WTC11 (cell line): ENCODE measurements at regions not wholly inside any gene's neighbourhood (a gene's known extent, or its start where the extent isn't known, plus 50 kb on each side); places are given as distances from the start of the nearest gene placed in this dataset.

Experiments used
- FOXK1 ChIP-seq: sonication (generic); formaldehyde crosslinking; IDR thresholded peaks from 2 replicates; pipeline ENCODE4 v1.8.0; 2022; ENCODE audit warnings: mild to moderate bottlenecking, moderate library complexity, missing genetic modification reagents
- MAX ChIP-seq: sonication (generic); formaldehyde crosslinking; IDR thresholded peaks from 2 replicates; pipeline ENCODE4 v1.8.0; 2022; ENCODE audit warnings: mild to moderate bottlenecking, missing genetic modification reagents
- NR2C2 ChIP-seq: sonication (generic); formaldehyde crosslinking; IDR thresholded peaks from 2 replicates; pipeline ENCODE4 v1.8.0; 2022; ENCODE audit warnings: mild to moderate bottlenecking, missing genetic modification reagents
- OVOL2 ChIP-seq: fragments of 250-450 bp; sonication (Bioruptor Pico); IDR thresholded peaks from 2 replicates; pipeline ENCODE4 v1.9.0; 2021; ENCODE audit warnings: mild to moderate bottlenecking, borderline replicate concordance
- SP1 ChIP-seq: sonication (generic); formaldehyde crosslinking; conservative IDR thresholded peaks from 2 replicates; pipeline ENCODE4 v1.8.1; 2022; ENCODE audit warnings: missing genetic modification reagents

DNA sequence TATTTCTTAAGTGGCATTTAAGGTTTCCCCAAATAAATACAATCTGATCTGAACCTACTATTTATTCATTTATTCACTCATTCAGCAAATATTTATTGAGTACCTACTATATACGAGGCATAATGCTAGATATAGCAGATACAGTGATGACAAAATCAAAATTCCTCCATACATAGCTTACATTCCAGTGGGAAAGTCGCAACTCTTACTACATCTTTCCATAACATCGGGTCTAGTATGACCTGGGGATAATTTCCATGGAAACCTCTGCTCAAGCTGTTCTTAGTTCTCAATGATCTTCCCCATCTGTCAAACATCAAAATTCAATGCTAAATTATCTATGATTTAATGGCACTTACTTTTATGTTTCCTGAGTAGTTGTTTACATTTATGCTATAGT is 70.8 kb upstream of the PRKACB start:
- TF ChIP-seq OVOL2 (CRISPR knock-in tag) (no peak), MAX (CRISPR knock-in tag) (no peak), NR2C2 (no peak), SP1 (CRISPR knock-in tag) (no peak), FOXK1 (no peak)
